Stomach smooth muscle (tissue), 2 donors: ENCODE measurements at regions not wholly inside any gene's neighbourhood (a gene's known extent, or its start where the extent isn't known, plus 50 kb on each side); places are given as distances from the start of the nearest gene placed in this dataset.
"Not testable (repeated sequence)": the region's sequence is repeated elsewhere in the genome, so short reads cannot be mapped to it uniquely, and the experiment has no call there.

Source experiments
- H3K27ac ChIP-seq: one replicate; pipeline ENCODE4 v1.7.0; 2013; ENCODE audit warnings: mild to moderate bottlenecking, low read length, inconsistent platforms
- H3K27me3 ChIP-seq, 2 donors: one replicate each; pipeline ENCODE4 v1.7.0; 2013; ENCODE audit warnings: low read length in 2 of 2; ENCODE audit not compliant: insufficient read depth in 2 of 2, control insufficient read depth in 1 of 2
- H3K36me3 ChIP-seq, 2 donors: one replicate each; pipeline ENCODE4 v1.7.0; 2013; ENCODE audit warnings: low read length in 2 of 2; ENCODE audit not compliant: control insufficient read depth in 2 of 2, insufficient read depth in 2 of 2
- H3K4me1 ChIP-seq: one replicate; pipeline ENCODE4 v1.7.0; 2013; ENCODE audit warnings: low read length; ENCODE audit not compliant: control insufficient read depth, insufficient read depth
- H3K4me3 ChIP-seq, 2 donors: one replicate each; pipeline ENCODE4 v1.7.0; 2013; ENCODE audit warnings: low read length in 2 of 2
- H3K9ac ChIP-seq, 2 donors: one replicate each; pipeline ENCODE4 v1.7.0; 2013; ENCODE audit warnings: low read length in 2 of 2, mild to moderate bottlenecking in 1 of 2
- H3K9me3 ChIP-seq, 2 donors: one replicate each; pipeline ENCODE4 v1.7.0; 2013; ENCODE audit warnings: low read length in 2 of 2; ENCODE audit not compliant: control insufficient read depth in 2 of 2
- donor health status: healthy.
- donor health status: Pancreatic carcinoma.

DNA sequence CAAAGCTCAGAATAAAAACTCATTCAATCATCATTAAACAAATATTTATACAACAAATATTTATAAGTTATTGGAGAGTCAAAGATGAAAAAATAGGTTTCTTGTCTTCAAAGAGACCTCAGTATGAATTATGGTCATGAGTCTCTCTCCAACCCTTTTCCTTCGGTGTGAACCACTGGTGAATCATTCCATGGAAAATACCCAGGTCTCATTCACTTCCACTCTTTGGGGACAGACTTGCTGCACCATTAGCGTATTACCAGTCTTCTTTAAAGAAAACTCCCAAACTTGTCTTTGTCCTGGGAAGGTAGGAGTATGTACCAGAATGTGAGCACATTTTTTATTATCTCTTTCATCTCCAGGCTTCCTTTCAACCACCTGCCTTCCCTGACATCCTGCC lies 257.4 kb upstream of the RBMS1 start:
- peaks cover 0 to 8% of the 10 kb centered on the region in 2 donors for H3K9me3 ChIP-seq
- H3K9ac ChIP-seq = no peak overlapping the region
- H3K4me1 ChIP-seq = no peaks in the 10 kb centered on the region
- H3K36me3 ChIP-seq = no peaks in the 10 kb centered on the region
- no peak overlapping the region for H3K4me3 ChIP-seq
- H3K27ac ChIP-seq = no peak overlapping the region
- no peaks in the 10 kb centered on the region for H3K27me3 ChIP-seq

DNA sequence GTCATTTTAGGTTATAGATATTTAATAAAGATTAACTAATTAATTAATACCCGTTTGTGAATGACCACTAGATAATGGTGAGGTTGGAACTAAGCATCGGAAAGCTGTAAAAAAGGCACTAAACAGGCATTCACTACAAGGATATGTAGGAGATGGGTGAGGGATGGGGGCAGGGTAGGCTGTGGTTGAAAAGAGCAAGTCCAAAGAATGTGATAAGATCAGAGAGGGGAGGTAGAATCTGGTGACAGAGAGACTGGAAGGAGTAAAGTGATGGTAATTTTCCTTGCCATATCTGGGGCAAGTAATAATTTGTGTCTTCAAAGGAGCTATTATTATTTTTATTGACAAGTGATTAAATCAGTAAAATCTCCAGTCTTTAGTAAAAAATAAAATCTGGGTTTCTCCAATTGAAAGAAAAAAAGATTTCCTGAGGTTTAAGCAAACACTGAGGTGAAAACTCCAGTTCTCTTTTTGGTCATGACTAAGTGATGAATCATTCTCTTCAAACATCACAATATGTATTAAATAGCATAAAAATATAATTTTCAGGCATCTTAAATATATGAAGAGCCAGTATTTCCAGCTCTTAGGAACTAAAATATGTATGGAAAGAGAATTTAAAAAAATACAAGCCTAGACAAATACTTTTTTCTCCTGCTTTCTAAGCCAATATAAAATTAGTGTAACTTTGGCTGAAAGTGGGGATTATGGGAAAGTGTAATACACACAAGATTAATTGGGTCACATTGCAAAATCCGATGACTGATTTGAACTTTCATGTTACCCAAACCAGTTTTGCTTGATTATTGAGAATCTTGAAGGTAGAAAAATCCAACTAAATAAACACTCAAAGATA lies 259.1 kb upstream of the RBMS1 start:
- H3K27me3 ChIP-seq = no peaks in the 10 kb centered on the region
- no peak overlapping the region for H3K27ac ChIP-seq
- H3K4me1 ChIP-seq = no peaks in the 10 kb centered on the region
- H3K9ac ChIP-seq = no peak overlapping the region
- H3K4me3 ChIP-seq = no peak overlapping the region
- H3K36me3 ChIP-seq = no peaks in the 10 kb centered on the region
- peaks cover 0 to 8% of the 10 kb centered on the region in 2 donors for H3K9me3 ChIP-seq

DNA sequence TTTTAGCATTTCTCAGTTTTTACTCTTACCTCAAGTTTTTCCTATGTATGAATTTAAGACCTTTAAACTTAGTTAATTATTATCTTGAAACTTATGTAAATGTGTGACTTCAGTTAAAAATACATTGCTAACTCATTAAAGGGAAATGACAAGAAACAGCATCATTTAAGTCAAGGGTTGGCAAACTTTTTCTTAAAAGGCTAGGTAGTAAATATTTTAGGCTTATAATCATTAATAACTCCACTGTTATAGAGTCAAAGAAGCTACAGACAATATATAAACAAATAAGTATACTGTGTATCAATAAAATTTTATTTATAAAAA lies 259.7 kb upstream of the RBMS1 start:
- H3K36me3 ChIP-seq = no peaks in the 10 kb centered on the region
- H3K9ac ChIP-seq = no peak overlapping the region
- H3K9me3 ChIP-seq = peaks cover 0 to 8% of the 10 kb centered on the region in 2 donors
- no peak overlapping the region for H3K4me3 ChIP-seq
- no peaks in the 10 kb centered on the region for H3K27me3 ChIP-seq
- no peak overlapping the region for H3K27ac ChIP-seq
- no peaks in the 10 kb centered on the region for H3K4me1 ChIP-seq

DNA sequence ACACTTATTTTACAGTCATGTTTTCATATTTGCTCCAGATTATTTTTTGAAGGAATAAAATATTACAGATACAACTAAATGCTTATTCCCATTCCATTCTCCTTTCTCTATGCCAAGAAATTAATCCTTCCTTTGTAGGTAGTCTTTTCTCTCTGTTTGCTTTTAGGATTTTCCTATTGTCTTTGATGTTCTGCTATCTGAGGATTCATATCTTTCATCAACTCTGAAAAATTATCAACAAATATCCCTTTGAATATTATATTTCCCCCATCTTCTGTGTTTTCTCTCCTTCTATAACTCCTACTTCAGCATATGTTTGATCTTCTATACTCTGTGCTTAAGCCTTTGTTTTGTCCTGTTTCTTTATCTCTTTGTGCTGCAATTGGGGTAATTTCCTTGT lies 260.4 kb upstream of the RBMS1 start:
- H3K9ac ChIP-seq = no peak overlapping the region
- no peaks in the 10 kb centered on the region for H3K4me1 ChIP-seq
- H3K4me3 ChIP-seq = no peak overlapping the region
- H3K9me3 ChIP-seq = peaks cover 0 to 8% of the 10 kb centered on the region in 2 donors
- H3K27ac ChIP-seq = no peak overlapping the region
- H3K36me3 ChIP-seq = no peaks in the 10 kb centered on the region
- H3K27me3 ChIP-seq = no peaks in the 10 kb centered on the region

DNA sequence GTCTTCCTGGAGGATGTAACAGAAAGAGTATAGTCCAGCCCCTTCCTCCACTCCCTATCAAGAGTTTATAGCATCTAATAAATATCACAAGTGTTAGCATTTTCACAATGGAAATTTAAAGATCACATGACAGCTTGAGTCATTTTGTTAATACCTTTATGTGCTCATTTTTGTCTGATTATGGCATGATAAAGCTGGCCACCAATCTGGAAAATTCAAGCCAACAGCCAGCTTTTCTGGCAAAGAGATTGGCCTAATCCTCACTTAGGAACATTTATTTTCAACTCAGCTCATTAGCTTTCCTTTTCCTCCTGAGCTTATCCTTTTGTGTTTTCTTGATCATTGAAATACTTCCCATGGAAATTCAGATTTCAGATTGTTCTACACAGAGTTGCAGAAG lies 262.9 kb upstream of the RBMS1 start:
- no peak overlapping the region for H3K27ac ChIP-seq
- no peak overlapping the region for H3K9ac ChIP-seq
- H3K4me3 ChIP-seq = no peak overlapping the region

DNA sequence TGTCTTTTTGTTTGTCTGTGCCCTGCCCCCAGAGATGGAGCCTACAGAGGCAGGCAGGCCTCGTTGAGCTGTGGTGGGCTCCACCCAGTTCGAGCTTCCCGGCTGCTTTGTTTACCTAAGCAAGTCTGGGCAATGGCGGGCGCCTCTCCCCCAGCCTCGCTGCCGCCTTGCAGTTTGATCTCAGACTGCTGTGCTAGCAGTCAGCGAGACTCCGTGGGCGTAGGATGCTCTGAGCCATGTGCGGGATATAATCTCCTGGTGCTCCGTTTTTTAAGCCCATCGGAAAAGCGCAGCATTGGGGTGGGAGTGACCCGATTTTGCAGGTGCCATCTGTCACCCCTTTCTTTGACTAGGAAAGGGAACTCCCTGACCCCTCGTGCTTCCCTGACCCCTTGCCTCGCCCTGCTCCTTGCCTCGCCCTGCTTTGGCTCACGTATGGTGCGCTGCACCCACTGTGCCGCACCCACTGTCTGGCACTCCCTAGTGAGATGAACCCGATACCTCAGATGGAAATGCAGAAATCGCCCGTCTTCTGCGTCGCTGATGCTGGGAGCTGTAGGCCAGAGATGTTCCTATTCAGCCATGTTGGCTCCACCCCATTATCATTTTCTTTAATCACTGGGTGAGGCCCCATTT lies 269.0 kb upstream of the RBMS1 start:
- not testable (repeated sequence) for H3K4me3 ChIP-seq, H3K9me3 ChIP-seq, H3K27ac ChIP-seq, H3K27me3 ChIP-seq, H3K36me3 ChIP-seq, H3K4me1 ChIP-seq, H3K9ac ChIP-seq

More for the DNA sequence above, 262.9 kb upstream of the RBMS1 start:
- no peaks in the 10 kb centered on the region for H3K27me3 ChIP-seq
- no peaks in the 10 kb centered on the region for H3K4me1 ChIP-seq
- H3K36me3 ChIP-seq = no peaks in the 10 kb centered on the region
- H3K9me3 ChIP-seq = peaks cover 0 to 8% of the 10 kb centered on the region in 2 donors

DNA sequence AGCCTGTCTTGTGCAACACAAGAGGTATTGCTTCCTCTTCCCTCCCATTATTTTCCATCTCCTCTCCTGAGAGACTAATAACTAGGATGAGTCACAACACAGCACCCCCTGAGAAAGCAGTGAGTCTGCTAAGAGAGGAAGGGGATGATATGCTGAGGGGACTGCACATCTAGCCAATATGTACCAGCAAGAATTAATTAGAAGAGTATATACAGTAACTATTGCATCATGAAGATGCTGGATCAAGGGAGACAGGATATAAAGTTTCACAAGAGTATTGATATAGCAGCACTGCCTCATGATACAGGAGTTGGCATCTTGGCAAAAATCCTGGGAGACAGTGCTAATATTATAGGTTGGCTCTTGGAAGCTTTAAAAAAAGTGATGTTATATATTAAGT lies 289.9 kb upstream of the RBMS1 start:
- H3K36me3 ChIP-seq = no peaks in the 10 kb centered on the region
- no peaks in the 10 kb centered on the region for H3K27me3 ChIP-seq
- H3K9me3 ChIP-seq = peaks cover 0 to 1% of the 10 kb centered on the region in 2 donors
- H3K9ac ChIP-seq = no peak overlapping the region
- H3K4me1 ChIP-seq = no peaks in the 10 kb centered on the region
- H3K27ac ChIP-seq = no peak overlapping the region
- H3K4me3 ChIP-seq = no peak overlapping the region

DNA sequence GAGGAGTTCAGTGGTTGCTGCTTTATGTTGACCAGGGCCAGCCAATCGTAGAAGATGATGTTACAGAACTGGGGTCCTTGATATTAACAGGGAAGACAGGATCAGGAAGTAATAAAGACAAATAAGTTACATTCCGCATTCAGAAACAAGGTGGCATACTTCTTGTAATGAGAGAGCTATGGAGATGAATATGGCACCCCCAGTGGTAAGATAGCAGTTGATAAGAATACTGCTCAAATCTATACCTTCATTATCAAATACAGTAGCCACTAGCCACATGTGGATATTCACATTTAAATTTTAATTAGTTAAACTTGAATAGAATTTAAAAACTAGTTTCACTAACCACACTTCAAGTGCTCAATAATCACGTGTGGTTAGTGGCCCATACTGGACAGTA lies 290.4 kb upstream of the RBMS1 start:
- Histone ChIP-seq H3K4me1 (no peaks in the 10 kb centered on the region), H3K9me3 (no peaks in the 10 kb centered on the region), H3K4me3 (no peak overlapping the region)

DNA sequence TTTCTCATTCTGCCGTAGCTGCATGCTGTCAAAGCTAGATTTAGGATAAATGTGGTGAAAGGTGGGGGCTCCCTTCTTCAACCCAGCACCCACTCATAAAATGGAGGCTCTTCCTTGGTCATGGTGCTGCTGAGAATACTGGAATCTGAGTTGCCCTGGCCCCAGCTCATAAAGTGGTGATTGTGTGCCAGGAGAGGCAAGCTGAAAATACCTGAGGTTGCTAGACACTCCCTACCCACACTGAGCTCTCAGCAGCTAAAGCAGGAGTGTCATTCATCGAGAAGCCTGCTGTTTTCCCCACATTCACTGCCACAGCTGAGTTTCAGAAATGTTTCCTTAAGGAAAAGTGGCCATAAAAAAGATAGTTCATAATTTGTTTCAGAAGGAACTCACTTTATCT lies 297.1 kb upstream of the RBMS1 start:
- Histone ChIP-seq H3K9ac (no peak overlapping the region), H3K36me3 (no peaks in the 10 kb centered on the region), H3K27me3 (no peaks in the 10 kb centered on the region), H3K4me3 (no peak overlapping the region), H3K27ac (no peak overlapping the region), H3K9me3 (no peaks in the 10 kb centered on the region), H3K4me1 (no peaks in the 10 kb centered on the region)

More for the DNA sequence above, 290.4 kb upstream of the RBMS1 start:
- H3K27ac ChIP-seq = no peak overlapping the region
- no peaks in the 10 kb centered on the region for H3K27me3 ChIP-seq
- no peak overlapping the region for H3K9ac ChIP-seq
- no peaks in the 10 kb centered on the region for H3K36me3 ChIP-seq

DNA sequence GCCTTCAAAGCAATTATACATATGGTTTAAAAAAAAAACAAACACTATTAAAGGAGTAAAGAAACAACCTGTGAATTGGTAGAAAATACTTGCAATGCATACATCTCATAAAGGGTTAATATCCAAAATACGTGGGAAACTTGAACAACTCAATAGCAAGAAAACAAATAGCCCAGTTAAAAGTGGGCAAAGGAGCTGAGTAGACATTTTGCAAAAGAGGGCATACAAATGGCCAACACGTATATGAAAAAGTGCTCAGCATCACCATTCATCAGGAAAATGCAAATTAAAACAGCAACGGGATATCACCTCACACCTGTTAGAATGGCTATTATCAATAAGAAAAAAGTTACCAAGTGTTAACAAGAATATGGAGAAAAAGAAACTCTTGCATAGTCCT lies 298.3 kb upstream of the RBMS1 start:
- H3K9ac ChIP-seq = no peak overlapping the region
- H3K27me3 ChIP-seq = no peaks in the 10 kb centered on the region
- H3K36me3 ChIP-seq = no peaks in the 10 kb centered on the region
- H3K4me1 ChIP-seq = no peaks in the 10 kb centered on the region
- H3K4me3 ChIP-seq = no peak overlapping the region
- no peak overlapping the region for H3K27ac ChIP-seq
- H3K9me3 ChIP-seq = no peaks in the 10 kb centered on the region

DNA sequence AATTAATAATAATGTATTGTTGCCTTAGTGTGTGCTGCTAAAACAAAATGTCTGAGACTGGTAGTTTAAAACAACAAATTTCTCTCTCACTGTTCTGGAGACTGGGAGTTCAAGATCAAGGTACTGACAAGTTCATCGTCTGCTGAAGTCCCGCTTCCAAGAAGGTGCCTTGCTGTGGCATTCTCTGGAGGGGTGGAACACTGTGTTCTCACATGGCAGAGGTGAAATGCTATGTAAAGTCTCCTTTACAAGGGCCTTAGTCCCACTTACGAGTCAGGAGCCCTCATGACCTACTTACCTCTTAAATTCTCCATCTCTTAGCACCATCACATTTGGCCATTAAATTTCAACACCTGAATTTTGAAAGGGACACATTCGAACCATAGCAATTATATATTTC lies 299.2 kb upstream of the RBMS1 start:
- no peak overlapping the region for H3K4me3 ChIP-seq
- H3K9me3 ChIP-seq = no peaks in the 10 kb centered on the region
- H3K4me1 ChIP-seq = no peaks in the 10 kb centered on the region

More for the DNA sequence above, 299.2 kb upstream of the RBMS1 start:
- Histone ChIP-seq H3K9ac (no peak overlapping the region), H3K27ac (no peak overlapping the region), H3K36me3 (no peaks in the 10 kb centered on the region), H3K27me3 (no peaks in the 10 kb centered on the region)
